ENCODE measurements at regions not wholly inside any gene's neighbourhood (a gene's known extent, or its start where the extent isn't known, plus 50 kb on each side); places are given as distances from the start of the nearest gene placed in this dataset.
A peak's percentile ranks its signal among the peaks of the same experiment; 100 is the strongest.
"Not testable (repeated sequence)": the region's sequence is repeated elsewhere in the genome, so short reads cannot be mapped to it uniquely, and the experiment has no call there.

GRCh38 chr18:44343570-44343969 lies 337.1 kb upstream of the SETBP1 start:
- DNase-seq = no peak

GRCh38 chr18:44356566-44357157 lies 324.0 kb upstream of the SETBP1 start:
- no peak for DNase-seq

- DNase-seq = no peak
Observed at GRCh38 chr18:44358402-44358801, 322.3 kb upstream of the SETBP1 start.

GRCh38 chr18:44359741-44360140 lies 320.9 kb upstream of the SETBP1 start:
- DNase-seq = not testable (repeated sequence)

DNA sequence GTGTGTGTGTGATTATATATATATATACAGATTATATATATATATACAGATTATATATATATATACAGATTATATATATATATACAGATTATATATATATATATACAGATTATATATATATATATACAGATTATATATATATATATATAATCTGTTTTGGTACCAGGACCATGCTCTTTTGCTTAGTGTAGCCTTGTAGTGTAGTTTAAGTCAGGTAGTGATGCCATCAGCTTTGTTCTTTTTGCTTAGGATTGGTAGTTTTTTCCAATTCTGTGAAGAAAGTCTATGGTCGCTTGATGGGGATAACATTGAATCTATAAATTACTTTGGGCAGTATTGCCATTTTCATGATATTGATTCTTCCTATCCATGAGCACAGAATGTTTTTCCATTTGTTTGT lies 318.5 kb upstream of the SETBP1 start:
- DNase-seq = not testable (repeated sequence)

- peak; percentile 0 for DNase-seq
Observed at GRCh38 chr18:44370861-44371260, 309.8 kb upstream of the SETBP1 start.

DNA sequence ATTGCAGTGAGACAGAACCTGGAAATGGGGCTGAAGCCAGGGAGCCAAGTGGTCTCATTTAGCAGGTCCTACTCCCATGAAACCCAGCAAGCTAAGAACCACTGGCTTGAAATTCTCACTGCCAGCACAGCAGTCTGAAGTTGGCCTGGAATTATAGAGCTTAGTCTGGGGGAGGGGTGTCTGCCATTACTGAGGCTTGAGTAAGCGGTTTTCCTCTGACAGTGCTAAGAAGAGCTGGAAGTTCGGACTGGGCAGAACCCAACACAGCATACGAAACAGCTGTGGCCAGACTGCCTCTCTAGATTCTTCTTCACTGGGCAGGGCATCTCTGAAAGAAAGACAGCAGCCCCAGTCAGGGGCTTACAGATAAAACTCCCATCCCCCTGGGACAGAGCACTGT lies 305.7 kb upstream of the SETBP1 start:
- no peak for DNase-seq

- DNase-seq = peak; percentile 1
Observed at GRCh38 chr18:44386401-44386800, 294.3 kb upstream of the SETBP1 start.

GRCh38 chr18:44388329-44388728 lies 292.4 kb upstream of the SETBP1 start:
- no peak for DNase-seq

DNA sequence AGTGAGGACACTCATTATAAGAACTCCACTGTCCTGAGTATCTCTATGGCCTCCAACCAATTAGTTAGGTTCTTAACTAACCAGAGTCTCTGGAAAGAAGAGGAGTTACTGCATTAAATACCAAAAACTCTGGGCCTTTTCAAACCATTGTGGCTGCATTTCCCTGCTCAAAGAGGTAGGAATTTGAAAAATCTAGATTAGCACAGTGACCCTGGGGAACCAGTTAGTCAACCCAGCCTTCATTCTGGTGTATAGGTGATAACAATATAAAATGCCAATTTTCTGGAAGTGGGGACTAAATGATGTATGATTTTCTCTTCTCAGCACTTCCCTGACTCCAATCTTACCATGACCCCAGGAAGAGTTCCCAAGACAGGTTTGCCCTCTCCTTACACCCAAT lies 287.8 kb upstream of the SETBP1 start:
- no peak for DNase-seq

- no peak for DNase-seq
Observed at GRCh38 chr18:44393406-44393805, 287.3 kb upstream of the SETBP1 start.

DNA sequence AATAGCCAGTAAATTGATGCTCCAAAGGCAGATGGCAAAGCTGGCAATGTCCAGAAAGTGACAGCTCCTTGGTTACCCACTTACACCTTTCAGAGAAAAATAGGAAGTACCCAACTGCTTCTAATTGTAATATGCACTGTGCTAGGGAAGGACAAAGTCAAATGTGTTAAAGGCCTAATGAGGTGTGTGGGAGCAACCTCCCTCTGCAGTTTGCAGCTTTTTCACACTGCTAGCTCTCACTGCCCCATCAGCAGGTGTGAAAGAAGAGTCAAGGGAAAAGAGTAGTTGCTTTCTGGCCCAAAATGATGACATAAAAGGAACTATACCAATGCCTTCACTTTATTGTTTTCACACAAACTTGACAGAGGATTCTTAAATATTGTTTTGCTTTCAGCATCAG lies 284.1 kb upstream of the SETBP1 start:
- no peak for DNase-seq

DNA sequence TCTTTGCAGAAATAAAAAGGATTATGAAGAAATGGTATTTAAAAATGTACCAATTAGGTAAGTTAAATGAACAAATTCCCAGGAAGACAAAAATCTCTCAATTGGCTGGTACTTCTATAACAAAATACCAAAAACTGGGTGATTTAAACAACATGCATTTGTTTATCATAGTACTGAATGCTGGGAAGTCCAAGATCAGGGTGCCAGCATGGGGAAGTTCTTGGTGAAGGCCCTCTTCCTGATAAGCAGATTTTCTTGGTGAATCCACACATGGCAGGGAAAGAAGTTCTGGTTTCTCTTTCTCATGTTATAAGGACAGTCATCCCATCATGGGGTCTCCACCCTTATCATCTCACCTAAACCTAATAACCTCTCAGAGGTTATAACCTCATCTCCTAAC lies 271.6 kb upstream of the SETBP1 start:
- DNase-seq = no peak

DNA sequence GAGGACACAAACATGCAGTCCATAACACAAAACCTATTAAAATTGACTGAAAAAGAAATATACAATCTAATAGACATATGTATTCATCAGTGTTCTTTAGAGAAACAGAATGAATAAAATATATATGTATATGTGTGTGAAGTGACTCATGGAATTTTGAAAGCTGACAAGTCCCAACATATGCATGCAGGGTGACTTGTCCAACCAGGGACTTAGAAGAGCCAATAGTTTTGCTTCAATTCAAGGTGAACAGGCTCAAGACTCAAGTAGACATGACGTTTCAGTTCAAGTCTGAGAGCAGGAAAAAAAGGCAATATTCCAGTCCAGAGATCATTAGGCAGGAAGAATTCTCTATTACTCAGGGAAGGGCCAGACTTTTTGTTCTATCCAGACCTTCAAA lies 271.2 kb upstream of the SETBP1 start:
- DNase-seq = no peak

- DNase-seq = peak; percentile 6
Observed at GRCh38 chr18:44410740-44411139, 269.9 kb upstream of the SETBP1 start.

GRCh38 chr18:44411262-44411905 lies 269.3 kb upstream of the SETBP1 start:
- peak; percentile 6 for DNase-seq

DNA sequence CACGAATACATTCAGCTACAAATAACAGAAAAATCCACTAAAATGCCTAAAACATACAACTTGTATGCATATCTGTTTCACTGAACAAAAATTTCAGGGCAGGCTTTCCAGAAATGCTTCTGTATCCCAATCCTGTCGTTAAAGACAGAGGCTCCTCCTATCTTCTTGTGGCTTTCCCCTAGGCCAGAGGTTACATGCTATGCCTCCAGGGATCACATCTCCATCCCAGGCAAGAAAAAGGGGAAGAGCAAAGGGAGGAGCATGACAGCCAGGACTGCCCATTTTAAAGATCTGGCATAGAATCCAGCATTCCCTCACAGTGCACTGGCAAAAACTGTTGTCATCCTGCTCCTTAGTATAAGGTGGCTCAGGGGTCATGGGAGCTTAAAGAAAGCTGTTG lies 268.7 kb upstream of the SETBP1 start:
- peak; percentile 44 for DNase-seq

DNA sequence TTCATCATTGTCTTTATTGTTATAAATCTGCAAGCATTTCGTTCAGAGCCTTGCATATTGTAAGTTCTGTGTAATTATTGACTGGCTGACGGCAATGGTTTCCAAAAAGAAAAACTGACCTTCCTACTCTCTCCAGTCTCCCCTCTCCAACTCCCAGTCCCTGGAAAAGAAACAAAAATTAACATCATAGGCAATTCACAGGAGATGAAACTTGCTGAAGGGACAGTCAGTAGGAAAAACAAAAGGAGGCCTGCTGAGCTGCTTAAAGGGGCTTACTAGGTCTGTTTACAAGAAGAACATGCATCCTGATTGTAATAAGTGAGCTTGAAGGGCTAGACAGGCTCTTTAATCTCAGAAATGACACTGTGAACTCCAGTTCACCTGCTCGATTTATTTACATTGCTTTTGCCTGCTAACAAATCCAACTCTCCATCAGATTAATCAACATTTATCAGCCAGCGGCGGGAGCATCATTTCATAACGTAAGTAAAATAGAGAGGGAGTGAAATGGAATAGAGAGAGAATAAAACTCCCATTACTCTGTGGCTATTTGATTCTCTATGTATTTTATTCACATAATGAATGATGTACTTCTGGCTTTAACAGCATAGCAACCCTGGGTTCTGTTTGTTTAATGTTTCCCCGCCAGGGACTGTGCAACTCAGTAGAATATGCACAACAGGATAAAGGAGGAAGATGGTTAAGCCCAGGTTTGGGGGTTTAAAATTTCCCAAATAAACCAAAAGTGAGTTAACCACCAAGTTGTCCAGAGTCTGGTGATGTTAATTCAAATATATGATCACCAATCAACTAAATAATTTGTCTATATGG lies 256.7 kb upstream of the SETBP1 start:
- no peak for DNase-seq

GRCh38 chr18:44424645-44425035 lies 256.0 kb upstream of the SETBP1 start:
- DNase-seq = no peak

DNA sequence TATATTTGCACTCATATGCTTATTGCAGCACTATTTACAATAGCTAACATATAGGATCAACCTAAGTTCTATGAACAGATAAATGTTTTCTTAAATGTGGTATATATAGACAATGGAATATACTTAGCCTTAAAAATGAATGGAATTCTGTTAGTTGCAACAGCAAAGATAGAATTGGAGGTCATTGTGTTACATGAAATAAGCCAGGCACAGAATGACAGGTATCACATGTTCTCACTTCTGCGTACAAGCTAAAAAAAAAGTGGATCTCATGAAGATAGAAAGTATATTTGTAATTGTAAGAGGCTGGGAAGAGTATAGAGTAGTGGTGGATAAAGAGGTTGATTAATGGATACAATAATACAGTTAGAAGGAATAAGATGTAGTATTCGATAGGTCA lies 255.5 kb upstream of the SETBP1 start:
- DNase-seq = no peak

DNA sequence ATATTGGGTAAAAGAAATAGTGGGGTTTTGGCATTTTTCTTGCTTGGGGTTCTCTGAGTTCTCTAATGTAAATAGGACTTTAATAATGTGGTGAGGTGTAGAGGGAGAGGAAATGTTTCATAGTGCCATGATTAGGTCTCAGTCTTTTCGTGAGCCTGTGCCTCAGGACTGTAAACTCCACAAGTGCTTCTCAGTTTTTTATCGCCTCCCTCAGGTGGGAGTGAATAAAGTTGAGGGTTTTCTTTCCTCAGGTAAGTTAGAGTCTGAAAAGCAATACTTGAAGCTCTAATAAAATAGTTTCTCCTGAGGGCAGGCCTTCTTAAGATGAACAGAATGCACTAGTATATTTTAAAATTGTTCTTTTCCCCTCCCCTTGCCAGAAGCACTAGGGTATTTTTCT lies 243.1 kb upstream of the SETBP1 start:
- no peak for DNase-seq

- no peak for DNase-seq
Observed at GRCh38 chr18:44450226-44450625, 230.5 kb upstream of the SETBP1 start.

- DNase-seq = peak; percentile 58
Observed at GRCh38 chr18:44452346-44452745, 228.3 kb upstream of the SETBP1 start.

DNA sequence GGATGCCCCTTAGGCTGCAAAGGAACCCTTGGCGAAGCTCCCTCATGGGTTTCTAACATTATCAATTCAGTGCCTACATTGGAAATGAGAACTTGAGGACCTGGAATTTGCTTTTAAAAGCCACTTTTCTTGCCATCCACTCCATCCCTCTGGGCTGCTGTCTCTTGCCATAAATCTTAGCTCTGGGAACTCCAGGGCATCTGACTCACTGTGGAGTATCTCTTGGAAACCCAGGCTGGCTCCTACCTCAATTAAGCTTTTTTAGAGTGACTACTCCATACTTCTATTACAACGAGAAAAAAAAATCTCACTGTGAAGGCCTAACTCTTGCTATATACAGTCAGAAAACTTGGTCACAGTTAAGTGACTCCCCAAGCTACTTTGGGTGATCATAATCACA lies 227.2 kb upstream of the SETBP1 start:
- DNase-seq = no peak
